Body of pancreas (tissue), 4 donors: ENCODE measurements at regions not wholly inside any gene's neighbourhood (a gene's known extent, or its start where the extent isn't known, plus 50 kb on each side); places are given as distances from the start of the nearest gene placed in this dataset.

Experiments used
- ATAC-seq: fragments of 150-250 bp; one replicate; pipeline ENCODE4 v1.9.1; 2016
- DNase-seq, 4 donors: peaks; one replicate each; pipeline ENCODE4 v3.0.0-alpha.2; 2019
- H3K27ac ChIP-seq, 4 donors: fragments of 200-600 bp; sonication (generic); 1 replicate in 3 of 4; 2 replicates in 1 of 4; pipeline versions ENCODE4 v1.5.1 to v1.6.1; 2016 to 2019; ENCODE audit warnings: mild to moderate bottlenecking in 1 of 4, mixed read lengths in 1 of 4, moderate library complexity in 1 of 4
- H3K27me3 ChIP-seq, 2 donors: fragments of 200-600 bp; sonication (generic); one replicate each; pipeline ENCODE4 v1.6.0; 2016; ENCODE audit warnings: mild to moderate bottlenecking in 1 of 2
- H3K36me3 ChIP-seq, 2 donors: fragments of 200-600 bp; sonication (generic); replicated peaks in 1 of 2; 2 replicates each; pipeline ENCODE4 v1.5.1; 2016; ENCODE audit warnings: low read depth in 2 of 2; ENCODE audit not compliant: insufficient read depth in 1 of 2
- H3K4me1 ChIP-seq: fragments of 200-600 bp; sonication (generic); one replicate; pipeline ENCODE4 v1.6.0; 2016
- H3K4me3 ChIP-seq, 2 donors: fragments of 200-600 bp; sonication (generic); 1 replicate in 1 of 2; 2 replicates in 1 of 2; pipeline ENCODE4 v1.5.1; 2016 to 2019
- H3K9me3 ChIP-seq, 3 donors: fragments of 200-600 bp; sonication (generic); 1 replicate in 2 of 3; 2 replicates in 1 of 3; pipeline ENCODE4 v1.5.1; 2016
- CTCF ChIP-seq, 7 experiments: fragments of 450-650 bp in 4 of 7; fragments of 200-600 bp in 3 of 7; sonication (generic) in 3 of 7; IDR thresholded peaks; one replicate each; pipeline ENCODE4 v1.5.1; 2016 to 2019; ENCODE audit warnings: antibody characterized with exemption in 7 of 7
- POLR2A ChIP-seq, 3 donors: fragments of 450-650 bp; IDR thresholded peaks; one replicate each; pipeline ENCODE4 v1.6.1; 2016; ENCODE audit warnings: antibody characterized with exemption in 3 of 3, mild to moderate bottlenecking in 2 of 3
- WGBS, 2 donors: methylation state at CpG; one replicate each; pipeline ENCODE4 v1.1.5; 2017; 5-methylcytosine and 5-hydroxymethylcytosine counted together
- intact Hi-C: fragments of 100-400 bp; cut with DNase I; formaldehyde crosslinking; loops from one replicate; pipeline ENCODE4 v1.15.1; 2023

GRCh38 chr7:53087274-53087673, 51.8 kb downstream of the POM121L12 start:
- no peaks in the 10 kb centered on the region for H3K4me1 ChIP-seq
- no peak for DNase-seq
- no peaks in the 10 kb centered on the region for H3K9me3 ChIP-seq
- no peak for TF ChIP-seq CTCF (IDR thresholded peaks at IDR 0.05)
- TF ChIP-seq POLR2A (IDR thresholded peaks at IDR 0.05): no peak
- H3K27ac ChIP-seq: no peak overlapping the region
- H3K36me3 ChIP-seq: no peaks in the 10 kb centered on the region
- ATAC-seq: no peak
- no peak overlapping the region for H3K4me3 ChIP-seq
- WGBS, 2 donors: 79 to 83% methylated on average over 15 to 17 of the region's 17 CpGs
- intact Hi-C loops: no loop called here
- H3K27me3 ChIP-seq: no peaks in the 10 kb centered on the region

- no peak for DNase-seq
- WGBS, 2 donors: 54 to 57% methylated on average over 3 of the region's 3 CpGs
- intact Hi-C loops: no loop called here
These were observed 58.8 kb downstream of the POM121L12 start for GRCh38 chr7:53094191-53094590.

GRCh38 chr7:53094827-53095226, 59.4 kb downstream of the POM121L12 start:
- Histone ChIP-seq H3K36me3 (no peaks in the 10 kb centered on the region), H3K4me1 (no peaks in the 10 kb centered on the region), H3K27me3 (no peaks in the 10 kb centered on the region), H3K4me3 (no peak overlapping the region), H3K27ac (no peak overlapping the region), H3K9me3 (no peaks in the 10 kb centered on the region)
- DNase-seq (no peak), ATAC-seq (no peak)
- TF ChIP-seq CTCF (IDR thresholded peaks at IDR 0.05): no peak
- TF ChIP-seq POLR2A (IDR thresholded peaks at IDR 0.05): no peak
- intact Hi-C loops: no loop called here
- WGBS, 2 donors: 50 to 67% methylated on average over 2 of the region's 2 CpGs

More at GRCh38 chr7:53094191-53094590, 58.8 kb downstream of the POM121L12 start:
- H3K4me1 ChIP-seq: no peaks in the 10 kb centered on the region
- H3K4me3 ChIP-seq: no peak overlapping the region
- H3K9me3 ChIP-seq: no peaks in the 10 kb centered on the region
- no peak for ATAC-seq
- H3K36me3 ChIP-seq: no peaks in the 10 kb centered on the region
- H3K27me3 ChIP-seq: no peaks in the 10 kb centered on the region
- no peak overlapping the region for H3K27ac ChIP-seq
- TF ChIP-seq POLR2A (IDR thresholded peaks at IDR 0.05) (no peak), CTCF (IDR thresholded peaks at IDR 0.05) (no peak)

- no peak for ATAC-seq
- DNase-seq: no peak
- no peaks in the 10 kb centered on the region for H3K4me1 ChIP-seq
- no peak overlapping the region for H3K27ac ChIP-seq
- intact Hi-C loops: no loop called here
- no peak overlapping the region for H3K4me3 ChIP-seq
- TF ChIP-seq CTCF (IDR thresholded peaks at IDR 0.05): no peak
- TF ChIP-seq POLR2A (IDR thresholded peaks at IDR 0.05): no peak
- no peaks in the 10 kb centered on the region for H3K36me3 ChIP-seq
- H3K27me3 ChIP-seq: no peaks in the 10 kb centered on the region
- H3K9me3 ChIP-seq: no peaks in the 10 kb centered on the region
- WGBS, 2 donors: 20 to 25% methylated on average over 3 of the region's 3 CpGs
These were observed 60.5 kb downstream of the POM121L12 start for GRCh38 chr7:53095731-53096501.

GRCh38 chr7:53100091-53100490, 64.7 kb downstream of the POM121L12 start:
- H3K4me1 ChIP-seq: no peaks in the 10 kb centered on the region
- ATAC-seq (no peak), DNase-seq (no peak)
- no peaks in the 10 kb centered on the region for H3K36me3 ChIP-seq
- WGBS, 2 donors: 32 to 46% methylated on average over 4 of the region's 4 CpGs
- H3K27me3 ChIP-seq: no peaks in the 10 kb centered on the region
- no peak overlapping the region for H3K27ac ChIP-seq
- no peak for TF ChIP-seq POLR2A (IDR thresholded peaks at IDR 0.05)
- no peak overlapping the region for H3K4me3 ChIP-seq
- no peaks in the 10 kb centered on the region for H3K9me3 ChIP-seq
- intact Hi-C loops: no loop called here
